ENCODE measurements at regions not wholly inside any gene's neighbourhood (a gene's known extent, or its start where the extent isn't known, plus 50 kb on each side); places are given as distances from the start of the nearest gene placed in this dataset.
A peak's percentile ranks its signal among the peaks of the same experiment; 100 is the strongest.

GRCh38 chr18:76584414-76585310 lies 89.6 kb upstream of the ZNF516 start:
- Histone ChIP-seq H3K27ac (ENCODE audit: low read depth, low read length) (no peak overlapping the region), H3K27me3 (ENCODE audit: control insufficient read depth, insufficient read depth, low read length) (0 out of 2 replicates have a peak, but pooled peaks cover 4% of the 10 kb centered on the region), H3K36me3 (ENCODE audit: control insufficient read depth, insufficient read depth, low read length) (no peaks in the 10 kb centered on the region), H3K4me1 (ENCODE audit: control insufficient read depth, insufficient read depth, low read length) (peaks cover 14% of the 10 kb centered on the region), H3K9me3 (ENCODE audit: control insufficient read depth, insufficient read depth, low read length) (no peaks in the 10 kb centered on the region), H3K4me3 (ENCODE audit: low read depth, low read length) (no peak overlapping the region), H3K9ac (ENCODE audit: low read depth, low read length) (no peak overlapping the region)

GRCh38 chr18:76581261-76581660 lies 86.2 kb upstream of the ZNF516 start:
- Histone ChIP-seq H3K9me3 (ENCODE audit: control insufficient read depth, insufficient read depth, low read length) (no peaks in the 10 kb centered on the region), H3K9ac (ENCODE audit: low read depth, low read length) (no peak overlapping the region), H3K27me3 (ENCODE audit: control insufficient read depth, insufficient read depth, low read length) (peaks cover 25% of the 10 kb centered on the region), H3K27ac (ENCODE audit: low read depth, low read length) (no peak overlapping the region), H3K36me3 (ENCODE audit: control insufficient read depth, insufficient read depth, low read length) (no peaks in the 10 kb centered on the region), H3K4me3 (ENCODE audit: low read depth, low read length) (no peak overlapping the region), H3K4me1 (ENCODE audit: control insufficient read depth, insufficient read depth, low read length) (no peaks in the 10 kb centered on the region)

GRCh38 chr18:76580288-76580962 lies 85.4 kb upstream of the ZNF516 start:
- no peak overlapping the region for H3K9ac ChIP-seq (ENCODE audit: low read depth, low read length)

GRCh38 chr18:76579301-76579695 lies 84.3 kb upstream of the ZNF516 start:
- H3K4me1 ChIP-seq (ENCODE audit: control insufficient read depth, insufficient read depth, low read length): no peaks in the 10 kb centered on the region
- no peak overlapping the region for H3K9ac ChIP-seq (ENCODE audit: low read depth, low read length)
- no peaks in the 10 kb centered on the region for H3K36me3 ChIP-seq (ENCODE audit: control insufficient read depth, insufficient read depth, low read length)
- H3K27ac ChIP-seq (ENCODE audit: low read depth, low read length): no peak overlapping the region
- peaks cover 3% of the 10 kb centered on the region; the same call in 1 of the 2 replicates for H3K9me3 ChIP-seq (ENCODE audit: control insufficient read depth, insufficient read depth, low read length)
- peaks cover 25% of the 10 kb centered on the region for H3K27me3 ChIP-seq (ENCODE audit: control insufficient read depth, insufficient read depth, low read length)
- H3K4me3 ChIP-seq (ENCODE audit: low read depth, low read length): no peak overlapping the region

More at GRCh38 chr18:76580288-76580962, 85.4 kb upstream of the ZNF516 start:
- H3K9me3 ChIP-seq (ENCODE audit: control insufficient read depth, insufficient read depth, low read length): peaks cover 3% of the 10 kb centered on the region; the same call in 1 of the 2 replicates
- no peaks in the 10 kb centered on the region for H3K4me1 ChIP-seq (ENCODE audit: control insufficient read depth, insufficient read depth, low read length)
- H3K4me3 ChIP-seq (ENCODE audit: low read depth, low read length): no peak overlapping the region
- H3K36me3 ChIP-seq (ENCODE audit: control insufficient read depth, insufficient read depth, low read length): no peaks in the 10 kb centered on the region
- H3K27ac ChIP-seq (ENCODE audit: low read depth, low read length): no peak overlapping the region
- H3K27me3 ChIP-seq (ENCODE audit: control insufficient read depth, insufficient read depth, low read length): peaks cover 25% of the 10 kb centered on the region

- Histone ChIP-seq H3K27me3 (ENCODE audit: control insufficient read depth, insufficient read depth, low read length) (peaks cover 25% of the 10 kb centered on the region), H3K9me3 (ENCODE audit: control insufficient read depth, insufficient read depth, low read length) (peaks cover 3% of the 10 kb centered on the region; the same call in 1 of the 2 replicates), H3K36me3 (ENCODE audit: control insufficient read depth, insufficient read depth, low read length) (no peaks in the 10 kb centered on the region), H3K4me1 (ENCODE audit: control insufficient read depth, insufficient read depth, low read length) (no peaks in the 10 kb centered on the region), H3K9ac (ENCODE audit: low read depth, low read length) (no peak overlapping the region), H3K27ac (ENCODE audit: low read depth, low read length) (no peak overlapping the region), H3K4me3 (ENCODE audit: low read depth, low read length) (0 out of 2 replicates have a peak overlapping the region, but pooled peaks have one; percentile 12)
These were observed 83.7 kb upstream of the ZNF516 start for GRCh38 chr18:76578571-76579300.

GRCh38 chr18:76573325-76574025 lies 78.4 kb upstream of the ZNF516 start:
- H3K4me3 ChIP-seq (ENCODE audit: low read depth, low read length): no peak overlapping the region

GRCh38 chr18:76572518-76573247 lies 77.6 kb upstream of the ZNF516 start:
- Histone ChIP-seq H3K9ac (ENCODE audit: low read depth, low read length) (no peak overlapping the region), H3K4me1 (ENCODE audit: control insufficient read depth, insufficient read depth, low read length) (peaks cover 3% of the 10 kb centered on the region; the same call in 1 of the 2 replicates), H3K27ac (ENCODE audit: low read depth, low read length) (no peak overlapping the region), H3K36me3 (ENCODE audit: control insufficient read depth, insufficient read depth, low read length) (no peaks in the 10 kb centered on the region), H3K27me3 (ENCODE audit: control insufficient read depth, insufficient read depth, low read length) (peaks cover 3% of the 10 kb centered on the region; the same call in 1 of the 2 replicates), H3K9me3 (ENCODE audit: control insufficient read depth, insufficient read depth, low read length) (peaks cover 3% of the 10 kb centered on the region; the same call in 1 of the 2 replicates), H3K4me3 (ENCODE audit: low read depth, low read length) (no peak overlapping the region)

More at GRCh38 chr18:76573325-76574025, 78.4 kb upstream of the ZNF516 start:
- H3K9ac ChIP-seq (ENCODE audit: low read depth, low read length): no peak overlapping the region
- H3K4me1 ChIP-seq (ENCODE audit: control insufficient read depth, insufficient read depth, low read length): peaks cover 3% of the 10 kb centered on the region; the same call in 1 of the 2 replicates
- H3K9me3 ChIP-seq (ENCODE audit: control insufficient read depth, insufficient read depth, low read length): peaks cover 3% of the 10 kb centered on the region; the same call in 1 of the 2 replicates
- H3K27me3 ChIP-seq (ENCODE audit: control insufficient read depth, insufficient read depth, low read length): peaks cover 11% of the 10 kb centered on the region
- no peak overlapping the region for H3K27ac ChIP-seq (ENCODE audit: low read depth, low read length)
- no peaks in the 10 kb centered on the region for H3K36me3 ChIP-seq (ENCODE audit: control insufficient read depth, insufficient read depth, low read length)

GRCh38 chr18:76571689-76572088 lies 76.6 kb upstream of the ZNF516 start:
- H3K9ac ChIP-seq (ENCODE audit: low read depth, low read length): no peak overlapping the region
- peaks cover 3% of the 10 kb centered on the region; the same call in 1 of the 2 replicates for H3K9me3 ChIP-seq (ENCODE audit: control insufficient read depth, insufficient read depth, low read length)
- no peaks in the 10 kb centered on the region for H3K36me3 ChIP-seq (ENCODE audit: control insufficient read depth, insufficient read depth, low read length)
- H3K4me3 ChIP-seq (ENCODE audit: low read depth, low read length): no peak overlapping the region
- H3K27ac ChIP-seq (ENCODE audit: low read depth, low read length): no peak overlapping the region
- H3K4me1 ChIP-seq (ENCODE audit: control insufficient read depth, insufficient read depth, low read length): peaks cover 3% of the 10 kb centered on the region; the same call in 1 of the 2 replicates
- H3K27me3 ChIP-seq (ENCODE audit: control insufficient read depth, insufficient read depth, low read length): no peaks in the 10 kb centered on the region

GRCh38 chr18:76570856-76571255 lies 75.8 kb upstream of the ZNF516 start:
- no peaks in the 10 kb centered on the region for H3K27me3 ChIP-seq (ENCODE audit: control insufficient read depth, insufficient read depth, low read length)
- H3K27ac ChIP-seq (ENCODE audit: low read depth, low read length): no peak overlapping the region
- no peaks in the 10 kb centered on the region for H3K9me3 ChIP-seq (ENCODE audit: control insufficient read depth, insufficient read depth, low read length)
- H3K4me3 ChIP-seq (ENCODE audit: low read depth, low read length): no peak overlapping the region
- H3K4me1 ChIP-seq (ENCODE audit: control insufficient read depth, insufficient read depth, low read length): peaks cover 4% of the 10 kb centered on the region; the same call in 1 of the 2 replicates
- no peaks in the 10 kb centered on the region for H3K36me3 ChIP-seq (ENCODE audit: control insufficient read depth, insufficient read depth, low read length)
- H3K9ac ChIP-seq (ENCODE audit: low read depth, low read length): no peak overlapping the region

All from HUES48 (cell line).